ENCODE measurements at regions not wholly inside any gene's neighbourhood (a gene's known extent, or its start where the extent isn't known, plus 50 kb on each side); places are given as distances from the start of the nearest gene placed in this dataset.

- ChIA-PET POLR2A (no interaction called here), CTCF (ENCODE audit: unreplicated experiment) (no interaction called here)
- no peaks in the 10 kb centered on the region for H3K36me3 ChIP-seq (ENCODE audit: insufficient read depth, low read length)
- no peak overlapping the region for H3K4me2 ChIP-seq (ENCODE audit: low read length)
- TF ChIP-seq EZH2phosphoT487 (IDR thresholded peaks at IDR 0.05; ENCODE audit: borderline replicate concordance, low read depth, low read length) = no peak
- TF ChIP-seq, protein P1, sequence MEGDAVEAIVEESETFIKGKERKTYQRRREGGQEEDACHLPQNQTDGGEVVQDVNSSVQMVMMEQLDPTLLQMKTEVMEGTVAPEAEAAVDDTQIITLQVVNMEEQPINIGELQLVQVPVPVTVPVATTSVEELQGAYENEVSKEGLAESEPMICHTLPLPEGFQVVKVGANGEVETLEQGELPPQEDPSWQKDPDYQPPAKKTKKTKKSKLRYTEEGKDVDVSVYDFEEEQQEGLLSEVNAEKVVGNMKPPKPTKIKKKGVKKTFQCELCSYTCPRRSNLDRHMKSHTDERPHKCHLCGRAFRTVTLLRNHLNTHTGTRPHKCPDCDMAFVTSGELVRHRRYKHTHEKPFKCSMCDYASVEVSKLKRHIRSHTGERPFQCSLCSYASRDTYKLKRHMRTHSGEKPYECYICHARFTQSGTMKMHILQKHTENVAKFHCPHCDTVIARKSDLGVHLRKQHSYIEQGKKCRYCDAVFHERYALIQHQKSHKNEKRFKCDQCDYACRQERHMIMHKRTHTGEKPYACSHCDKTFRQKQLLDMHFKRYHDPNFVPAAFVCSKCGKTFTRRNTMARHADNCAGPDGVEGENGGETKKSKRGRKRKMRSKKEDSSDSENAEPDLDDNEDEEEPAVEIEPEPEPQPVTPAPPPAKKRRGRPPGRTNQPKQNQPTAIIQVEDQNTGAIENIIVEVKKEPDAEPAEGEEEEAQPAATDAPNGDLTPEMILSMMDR (conservative IDR thresholded peaks at IDR 0.05; ENCODE audit: low read length) = no peak
- H3K27ac ChIP-seq (ENCODE audit: low read depth, low read length, poor library complexity, severe bottlenecking) = no peak overlapping the region
- H3K79me2 ChIP-seq (ENCODE audit: insufficient read depth, low read depth, low read length) = no peaks in the 10 kb centered on the region
- H3K4me1 ChIP-seq (ENCODE audit: insufficient read depth, low read length, poor library complexity, severe bottlenecking) = no peaks in the 10 kb centered on the region
- intact Hi-C loops (cut with micrococcal nuclease; ENCODE audit: unreplicated experiment) = no loop called here
- H2AFZ ChIP-seq (ENCODE audit: low read length) = no peak overlapping the region
- no peaks in the 10 kb centered on the region for H4K20me1 ChIP-seq (ENCODE audit: insufficient read depth, low read length)
- no peak overlapping the region for H3K4me3 ChIP-seq (ENCODE audit: low read depth, low read length, poor library complexity, severe bottlenecking)
- no TSS peak for BruUV-seq (replicated peaks)
- no peak for DNase-seq (ENCODE audit: low spot score)
- H3K9me2 ChIP-seq (ENCODE audit: insufficient read depth, low read length) = no peaks in the 10 kb centered on the region
- H3K9me3 ChIP-seq (ENCODE audit: low read length) = no peaks in the 10 kb centered on the region
Observed at GRCh38 chr19:32053376-32053775, 292.0 kb upstream of the ZNF507 start.

- Histone ChIP-seq H3K27ac (ENCODE audit: low read depth, low read length, poor library complexity, severe bottlenecking) (no peak overlapping the region), H4K20me1 (ENCODE audit: insufficient read depth, low read length) (no peaks in the 10 kb centered on the region), H3K36me3 (ENCODE audit: insufficient read depth, low read length) (no peaks in the 10 kb centered on the region), H3K9me3 (ENCODE audit: low read length) (no peaks in the 10 kb centered on the region), H3K79me2 (ENCODE audit: insufficient read depth, low read depth, low read length) (no peaks in the 10 kb centered on the region), H3K9me2 (ENCODE audit: insufficient read depth, low read length) (no peaks in the 10 kb centered on the region), H3K4me1 (ENCODE audit: insufficient read depth, low read length, poor library complexity, severe bottlenecking) (no peaks in the 10 kb centered on the region), H3K4me2 (ENCODE audit: low read length) (no peak overlapping the region), H2AFZ (ENCODE audit: low read length) (no peak overlapping the region), H3K4me3 (ENCODE audit: low read depth, low read length, poor library complexity, severe bottlenecking) (no peak overlapping the region)
- no TSS peak for BruUV-seq (replicated peaks)
- DNase-seq (ENCODE audit: low spot score) = no peak
- no peak for TF ChIP-seq EZH2phosphoT487 (IDR thresholded peaks at IDR 0.05; ENCODE audit: borderline replicate concordance, low read depth, low read length)
- TF ChIP-seq, protein P1 (conservative IDR thresholded peaks at IDR 0.05; ENCODE audit: low read length) = no peak
- ChIA-PET CTCF (ENCODE audit: unreplicated experiment) (no interaction called here), POLR2A (no interaction called here)
- intact Hi-C loops (cut with micrococcal nuclease; ENCODE audit: unreplicated experiment) = no loop called here
Observed at GRCh38 chr19:32053861-32054260, 291.5 kb upstream of the ZNF507 start.

DNA sequence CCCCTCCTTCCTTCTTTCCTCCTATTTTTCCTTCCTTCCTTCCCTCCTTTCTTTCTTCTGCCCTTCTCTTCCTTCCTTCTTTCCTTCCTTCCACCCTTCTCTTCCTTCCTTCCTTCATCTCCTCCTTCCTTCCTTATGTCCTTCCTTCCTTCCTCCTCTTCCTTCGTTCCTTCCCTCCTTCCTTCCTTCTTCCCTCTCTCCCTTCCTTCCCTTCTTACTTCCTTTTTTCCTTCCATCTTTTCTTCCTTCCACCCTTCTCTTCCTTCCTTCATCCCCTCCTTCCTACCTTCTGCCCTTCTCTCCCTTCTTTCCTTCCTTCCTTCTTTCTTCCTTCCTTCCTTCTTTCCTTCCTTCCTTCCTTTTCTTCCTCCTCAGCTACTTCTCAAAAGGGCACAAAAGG lies 287.3 kb upstream of the ZNF507 start:
- intact Hi-C loops (cut with micrococcal nuclease; ENCODE audit: unreplicated experiment) = no loop called here
- DNase-seq (ENCODE audit: low spot score) = no peak
- Histone ChIP-seq H4K20me1 (ENCODE audit: insufficient read depth, low read length) (no peaks in the 10 kb centered on the region), H3K36me3 (ENCODE audit: insufficient read depth, low read length) (no peaks in the 10 kb centered on the region), H3K9me2 (ENCODE audit: insufficient read depth, low read length) (no peaks in the 10 kb centered on the region), H3K4me1 (ENCODE audit: insufficient read depth, low read length, poor library complexity, severe bottlenecking) (no peaks in the 10 kb centered on the region), H3K27ac (ENCODE audit: low read depth, low read length, poor library complexity, severe bottlenecking) (no peak overlapping the region), H3K79me2 (ENCODE audit: insufficient read depth, low read depth, low read length) (no peaks in the 10 kb centered on the region), H2AFZ (ENCODE audit: low read length) (no peak overlapping the region), H3K4me3 (ENCODE audit: low read depth, low read length, poor library complexity, severe bottlenecking) (no peak overlapping the region), H3K4me2 (ENCODE audit: low read length) (no peak overlapping the region), H3K9me3 (ENCODE audit: low read length) (no peaks in the 10 kb centered on the region)
- TF ChIP-seq, protein P1 (conservative IDR thresholded peaks at IDR 0.05; ENCODE audit: low read length) = no peak
- no peak for TF ChIP-seq EZH2phosphoT487 (IDR thresholded peaks at IDR 0.05; ENCODE audit: borderline replicate concordance, low read depth, low read length)
- BruUV-seq (replicated peaks) = no TSS peak
- ChIA-PET POLR2A (no interaction called here), CTCF (ENCODE audit: unreplicated experiment) (no interaction called here)
